ENCODE measurements at regions not wholly inside any gene's neighbourhood (a gene's known extent, or its start where the extent isn't known, plus 50 kb on each side); places are given as distances from the start of the nearest gene placed in this dataset.
"Not testable (repeated sequence)": the region's sequence is repeated elsewhere in the genome, so short reads cannot be mapped to it uniquely, and the experiment has no call there.

DNA sequence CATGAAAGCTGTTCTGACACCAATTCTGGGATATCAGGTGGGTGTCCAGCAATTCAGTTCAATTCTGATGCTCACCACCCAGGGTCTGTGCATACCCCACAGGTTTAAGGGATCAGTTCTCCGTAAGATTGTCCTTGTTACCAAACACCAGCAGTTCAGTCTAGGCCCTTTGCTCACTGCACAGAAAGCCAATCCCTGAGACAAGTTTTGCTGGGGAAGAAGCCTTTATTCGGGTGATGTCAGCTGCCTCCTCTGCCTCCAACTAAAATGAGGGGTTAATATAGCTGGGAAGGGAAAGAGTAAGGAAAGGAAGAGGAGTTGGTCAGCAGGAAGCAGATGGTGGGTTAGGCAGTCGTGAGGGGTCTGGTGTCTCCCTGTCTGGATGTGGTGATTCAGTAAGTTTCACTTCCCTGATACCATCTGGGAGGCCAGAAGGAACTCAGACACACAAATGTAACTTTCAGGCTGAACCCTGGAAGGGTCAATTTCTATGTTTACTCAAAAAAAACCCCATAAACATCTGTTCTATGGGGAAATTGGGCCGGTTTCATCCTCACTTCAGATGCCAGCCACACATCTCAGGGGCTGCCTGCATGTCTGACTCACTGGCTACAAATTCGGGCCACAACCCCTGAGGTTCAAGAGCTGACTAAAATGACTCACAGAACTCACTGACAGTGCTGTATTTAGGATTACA lies 83.3 kb upstream of the PGBD5 start:
- DNase-seq: no peak

DNA sequence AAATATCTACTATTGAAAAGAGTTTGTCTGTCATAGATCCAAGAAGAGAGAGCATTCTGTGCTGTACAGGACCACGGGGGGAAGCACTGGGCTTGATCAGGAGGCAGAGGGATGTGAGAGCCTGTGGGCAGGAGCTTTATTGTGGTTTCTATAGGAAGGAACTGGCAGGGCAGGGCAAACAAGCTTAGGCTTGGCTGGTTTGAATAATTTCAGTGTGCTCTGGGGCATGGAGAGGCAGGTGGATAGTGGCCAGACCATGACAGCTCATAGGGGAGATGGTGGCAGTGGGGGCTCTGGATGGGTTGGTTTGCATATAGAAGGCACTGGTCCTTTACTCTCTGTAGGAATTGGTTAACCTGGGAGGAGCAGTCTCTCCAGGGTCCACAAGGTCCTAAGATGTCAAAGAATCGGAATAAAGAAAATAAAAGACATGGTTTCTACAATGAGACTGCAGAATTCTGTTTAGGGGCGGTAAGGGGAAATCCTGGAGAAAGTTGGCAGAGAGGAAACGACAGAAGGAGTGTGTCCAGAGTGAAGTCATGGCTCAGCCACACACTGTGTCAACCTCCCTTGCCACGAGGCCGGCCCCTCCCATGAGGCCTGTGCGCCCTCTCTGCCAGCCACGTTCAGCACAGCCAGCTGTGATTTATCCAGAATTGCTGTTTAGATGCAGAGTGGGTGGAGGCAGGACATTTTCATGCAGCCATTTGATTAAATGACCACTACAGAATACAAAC lies 81.7 kb upstream of the PGBD5 start:
- DNase-seq: no peak

DNA sequence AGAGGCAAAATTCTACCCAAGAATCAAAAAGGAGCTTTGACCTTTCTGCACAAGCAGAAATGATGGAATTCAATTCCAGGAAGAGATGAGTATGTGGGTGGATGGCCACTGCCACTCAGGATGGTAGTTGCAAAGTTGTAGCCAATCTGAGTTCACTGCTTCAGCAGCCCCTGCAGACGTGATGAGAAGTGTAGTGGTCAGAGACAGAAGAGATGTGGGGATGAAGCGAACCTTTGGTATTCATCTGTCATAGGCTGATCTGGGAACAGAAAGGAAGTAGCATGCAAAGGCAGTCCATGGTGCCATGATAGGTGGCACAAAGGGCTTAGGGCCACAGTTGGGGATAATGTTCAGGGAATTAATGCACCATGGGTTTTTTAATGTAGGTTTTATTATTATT lies 81.1 kb upstream of the PGBD5 start:
- no peak for DNase-seq

DNA sequence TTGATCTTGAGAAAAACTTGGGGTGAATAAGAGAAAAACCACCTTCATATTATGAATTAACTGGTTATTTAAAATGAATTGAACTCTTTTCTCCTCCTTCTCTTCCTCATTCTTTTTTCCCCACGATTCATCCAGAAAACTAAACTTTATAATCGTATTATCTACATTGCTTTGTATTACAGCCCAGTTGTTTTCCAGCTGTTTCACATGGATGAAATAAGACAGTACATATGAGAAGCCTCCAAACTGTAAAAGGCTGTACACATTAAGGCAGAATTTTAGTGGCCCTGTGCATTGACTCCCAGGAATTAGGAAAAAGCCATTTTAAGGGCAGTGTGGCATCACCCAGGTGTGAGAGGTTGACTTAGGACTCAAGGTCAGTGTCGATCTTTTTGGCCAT lies 80.3 kb upstream of the PGBD5 start:
- DNase-seq: no peak

DNA sequence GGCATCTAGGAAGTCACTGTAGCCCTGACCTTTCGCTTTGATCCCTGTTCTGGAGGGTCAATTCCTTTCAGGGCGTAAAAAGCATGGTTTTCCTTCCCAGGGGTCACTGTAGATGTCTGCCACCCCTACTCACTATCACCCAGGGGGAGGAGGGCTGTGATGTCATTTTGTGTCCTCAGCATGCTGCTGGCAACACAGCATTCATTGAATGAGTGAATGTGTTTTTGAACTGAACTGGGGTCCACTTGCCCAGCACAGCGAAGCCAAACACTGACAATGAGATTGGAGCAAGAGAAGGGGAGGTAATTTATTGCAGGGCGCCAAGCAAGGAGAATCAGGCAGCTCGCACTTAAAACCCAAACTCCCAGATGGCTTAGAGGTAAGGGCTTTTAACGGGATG lies 78.2 kb upstream of the PGBD5 start:
- DNase-seq: no peak

DNA sequence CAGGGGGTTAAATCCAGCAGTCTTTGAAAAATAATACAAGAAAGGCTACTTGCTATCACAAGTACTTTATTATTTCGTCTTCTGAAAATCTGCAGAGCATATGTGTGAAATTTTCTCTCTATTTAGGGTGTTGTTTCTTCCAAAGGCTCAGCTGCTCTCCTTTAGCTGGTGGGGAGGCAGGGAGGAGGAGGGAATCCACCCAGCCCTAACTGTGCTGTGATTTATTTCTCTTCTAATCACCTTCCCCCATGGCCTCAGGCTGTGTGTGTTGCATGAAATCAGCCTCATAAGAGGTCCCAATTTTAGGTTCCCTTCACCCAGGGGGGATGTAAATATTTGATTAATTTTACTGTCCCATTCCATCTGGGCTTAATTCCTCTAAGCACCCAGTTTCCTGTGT lies 77.6 kb upstream of the PGBD5 start:
- DNase-seq: no peak

DNA sequence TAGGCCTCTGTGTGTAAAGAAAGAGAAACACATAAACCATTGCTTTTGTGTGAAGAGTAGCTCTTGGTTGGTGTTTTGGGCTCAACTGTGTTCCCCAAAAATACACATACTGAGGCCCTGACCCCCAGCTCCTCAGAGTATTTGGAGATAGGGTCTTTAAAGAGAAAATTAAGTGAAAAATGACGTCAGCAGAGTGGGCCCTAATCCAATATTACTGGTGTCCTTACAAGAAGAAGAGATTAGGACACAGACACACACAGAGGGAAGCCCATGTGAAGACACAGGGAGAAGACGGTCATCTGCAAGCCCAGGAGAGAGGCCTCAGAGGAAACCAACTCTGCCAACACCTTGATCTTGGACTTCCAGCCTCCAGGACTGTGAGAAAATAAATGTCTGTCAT lies 76.9 kb upstream of the PGBD5 start:
- no peak for DNase-seq

DNA sequence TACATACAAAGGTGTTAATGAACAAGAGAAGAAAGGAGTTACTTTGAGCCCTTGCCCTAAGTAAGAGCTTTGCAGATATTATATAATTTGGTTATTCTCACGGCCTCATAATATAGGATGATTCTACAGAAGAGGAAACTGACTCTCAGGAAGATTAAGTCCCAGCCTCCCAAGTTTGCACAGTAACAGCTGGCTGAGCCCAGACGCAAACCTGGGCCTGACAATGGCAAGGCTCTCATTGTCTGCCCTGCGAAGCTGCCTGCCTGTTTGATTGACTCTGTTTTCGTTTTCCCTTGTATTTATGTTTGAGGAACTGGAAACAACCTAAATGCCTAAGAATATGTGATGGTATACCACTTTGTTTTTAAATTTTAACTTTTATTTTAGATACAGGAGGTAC lies 76.2 kb upstream of the PGBD5 start:
- no peak for DNase-seq

DNA sequence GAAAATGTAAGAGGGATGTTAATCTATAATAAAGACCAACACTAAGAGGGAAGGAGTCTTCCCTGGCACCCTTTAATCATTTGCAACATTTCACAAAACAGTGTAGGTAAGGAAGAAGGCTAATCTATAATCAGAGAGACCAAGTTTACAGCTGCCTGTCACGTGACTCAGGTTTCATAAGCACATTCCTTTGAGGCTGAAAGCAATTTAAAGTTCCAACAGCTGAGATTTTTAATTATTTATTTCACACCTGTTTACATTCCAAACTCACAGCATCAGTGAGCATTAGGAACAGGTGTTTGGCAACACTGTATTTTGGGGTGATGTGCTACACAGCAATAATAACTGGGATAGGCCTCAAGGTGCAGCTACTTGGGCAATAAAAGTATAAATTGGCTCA lies 75.7 kb upstream of the PGBD5 start:
- DNase-seq: no peak

DNA sequence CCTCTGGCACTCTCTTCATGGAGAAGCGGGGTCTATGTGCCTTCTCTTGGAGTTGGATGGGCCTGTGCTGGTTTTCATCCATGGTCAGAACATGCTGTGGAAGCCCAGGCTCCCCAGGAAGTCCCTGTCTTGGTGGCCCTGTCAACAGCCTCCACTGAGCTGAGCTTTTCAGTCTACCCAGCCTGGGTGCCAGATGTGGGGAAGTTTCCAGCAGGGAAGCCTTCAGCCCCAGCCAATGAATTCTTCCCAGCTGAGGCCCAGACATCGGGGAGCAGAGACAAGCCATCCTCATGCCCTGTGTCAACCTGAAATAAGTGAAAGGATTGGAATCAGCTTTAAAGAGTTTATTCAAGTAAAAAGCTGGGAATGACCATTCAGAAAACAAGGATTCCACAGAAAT lies 75.1 kb upstream of the PGBD5 start:
- DNase-seq: no peak

DNA sequence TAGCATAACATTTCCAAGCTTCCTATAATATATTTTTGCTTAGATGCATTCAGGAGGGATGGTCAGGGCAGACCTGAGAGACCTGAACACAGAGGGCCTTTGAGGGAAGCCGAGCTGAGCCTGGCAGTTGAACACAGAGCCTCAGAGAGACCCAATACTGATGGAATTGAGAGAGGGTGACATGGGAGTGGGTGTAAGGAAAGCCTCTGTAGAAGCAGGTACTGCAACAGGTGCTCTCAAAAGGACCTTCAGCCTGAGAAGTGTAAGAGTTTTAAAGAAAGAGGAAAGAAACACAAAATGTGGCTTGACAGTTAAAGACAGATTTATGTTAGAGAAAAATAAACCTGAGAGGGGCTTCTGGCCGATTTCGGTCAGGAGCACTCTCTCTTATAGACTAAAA lies 73.9 kb upstream of the PGBD5 start:
- no peak for DNase-seq

DNA sequence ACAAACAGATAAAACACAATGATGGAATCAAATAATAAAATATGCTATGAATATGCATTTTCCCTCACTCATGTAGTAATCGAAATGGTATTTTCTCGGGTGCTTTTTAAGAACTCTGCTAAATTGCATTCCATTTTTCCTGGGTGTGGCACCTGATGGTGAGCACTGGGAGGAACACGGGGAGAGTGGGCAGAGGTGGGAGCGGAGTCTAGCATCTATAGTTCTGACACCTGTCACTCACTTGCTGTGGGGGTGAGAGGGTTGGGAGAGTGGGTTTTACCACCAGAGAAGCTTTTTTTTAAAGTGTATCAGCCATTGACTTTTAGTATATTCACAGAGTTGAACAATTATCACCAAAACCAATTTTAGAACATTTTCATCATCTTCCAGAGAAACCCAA lies 73.4 kb upstream of the PGBD5 start:
- no peak for DNase-seq

DNA sequence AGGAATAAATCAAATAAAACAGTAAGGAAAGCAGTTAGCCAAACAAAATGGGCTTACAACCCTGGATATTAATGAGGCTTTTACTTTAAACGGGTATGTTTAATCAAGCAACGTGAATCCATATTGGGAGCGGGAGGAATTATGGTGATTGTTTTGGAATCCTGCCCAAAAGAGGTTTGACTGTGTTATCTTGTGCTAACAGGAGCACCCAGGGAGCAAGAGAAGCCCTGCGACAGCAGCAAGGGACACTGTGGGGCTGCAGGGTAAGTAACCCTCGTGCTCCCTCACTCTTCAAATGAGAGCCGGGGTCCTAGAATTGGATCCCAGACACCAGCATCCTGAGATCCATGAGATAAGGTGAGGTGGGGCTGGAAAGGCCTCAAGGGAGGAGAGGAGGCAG lies 72.6 kb upstream of the PGBD5 start:
- no peak for DNase-seq

DNA sequence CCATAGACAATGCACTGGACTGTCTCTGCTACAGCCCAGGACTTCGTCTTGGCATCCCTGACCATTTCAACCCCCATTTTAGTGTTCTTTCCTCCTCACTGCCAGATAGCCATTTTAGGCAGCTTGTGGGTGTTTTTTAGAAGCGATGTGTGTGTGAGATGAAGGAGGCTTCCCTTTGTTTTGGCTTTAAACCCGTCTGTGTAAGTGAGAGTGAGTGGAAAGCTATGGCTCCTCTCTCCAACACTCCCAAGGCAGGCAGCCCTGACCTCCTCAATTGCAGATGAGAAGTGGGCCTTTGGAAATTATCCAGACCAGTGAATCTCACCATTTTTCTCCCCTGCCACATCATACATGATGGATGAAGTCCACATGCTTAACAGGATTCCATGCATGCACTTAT lies 70.3 kb upstream of the PGBD5 start:
- no peak for DNase-seq

DNA sequence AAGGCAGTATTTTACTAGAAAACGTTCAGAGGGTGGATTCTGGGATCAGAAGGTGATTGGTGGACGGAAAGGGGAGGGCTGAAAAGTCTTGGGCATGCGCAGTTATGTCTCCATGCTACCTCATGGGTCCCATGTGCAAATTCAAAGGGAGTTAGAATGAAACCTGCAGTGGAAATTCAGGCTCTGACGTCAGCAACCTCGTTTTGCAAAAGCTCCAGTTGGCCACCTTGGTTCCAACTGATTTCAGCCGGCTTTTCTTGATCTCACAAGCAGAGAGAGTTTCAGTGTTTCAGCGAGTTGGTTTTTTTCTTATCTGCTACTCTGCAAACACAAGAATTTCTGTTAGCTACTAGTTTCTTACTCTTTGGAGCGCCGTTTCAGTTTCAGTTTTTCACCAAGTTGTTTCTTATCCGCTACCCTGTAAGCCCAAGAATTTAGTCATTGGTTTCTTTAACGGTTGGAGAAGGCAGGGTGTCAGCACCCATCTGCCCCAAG lies 69.8 kb upstream of the PGBD5 start:
- DNase-seq: no peak

DNA sequence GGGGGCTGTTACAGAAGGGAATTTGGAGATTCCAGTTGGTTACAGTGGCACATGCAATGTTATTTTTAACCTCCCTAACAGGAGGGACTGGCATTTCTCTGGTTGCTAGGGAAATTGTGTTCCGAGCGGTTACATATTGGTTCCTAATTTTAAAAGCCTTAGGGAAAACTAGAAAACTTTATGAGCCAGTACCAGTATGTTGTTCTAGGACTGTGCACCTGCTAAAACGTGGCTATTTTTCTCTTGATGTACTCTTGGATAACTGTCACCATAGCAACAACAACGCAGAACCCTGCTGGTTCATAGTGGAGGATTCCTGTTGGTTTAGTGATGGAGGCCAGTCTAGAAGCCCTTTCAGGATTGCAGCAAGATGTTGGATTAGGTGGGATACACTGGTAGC lies 68.9 kb upstream of the PGBD5 start:
- no peak for DNase-seq

DNA sequence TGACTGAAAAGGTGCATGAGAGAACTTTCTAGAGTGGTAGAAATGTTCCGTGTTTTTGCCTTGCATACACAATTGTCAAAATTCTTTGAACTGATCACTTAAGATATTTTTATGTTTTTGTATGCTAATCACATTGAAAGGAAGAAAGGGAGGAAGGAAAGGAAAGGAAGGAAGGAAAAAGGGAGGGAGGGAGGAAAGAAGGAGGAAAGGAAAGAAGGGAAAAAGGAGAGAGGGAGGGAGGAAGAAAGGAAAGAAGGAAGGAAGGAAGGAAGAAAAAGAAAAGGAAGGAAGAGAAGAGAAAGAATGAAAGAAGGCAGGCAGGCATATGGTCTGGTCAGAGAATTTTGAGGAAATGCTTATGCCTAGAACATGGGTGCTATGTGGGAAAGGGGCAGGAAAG lies 68.4 kb upstream of the PGBD5 start:
- DNase-seq: no peak

DNA sequence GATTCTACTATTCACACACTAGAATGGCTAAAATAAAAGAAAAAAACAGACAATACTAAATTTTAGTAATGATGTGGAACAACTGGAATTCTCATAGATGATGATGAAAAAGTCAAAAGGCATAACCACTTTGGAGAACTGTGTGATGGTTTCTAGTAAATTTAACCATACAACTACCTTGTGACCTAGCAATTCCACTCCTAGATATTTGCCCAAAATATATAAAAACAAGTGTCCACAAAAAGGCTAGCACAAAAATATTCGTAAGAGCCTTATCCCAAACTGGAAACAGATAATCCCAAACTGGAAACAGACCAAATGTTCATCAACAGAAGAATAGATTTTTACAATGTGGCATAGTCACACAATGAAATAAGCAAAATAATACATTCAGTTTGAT lies 67.9 kb upstream of the PGBD5 start:
- no peak for DNase-seq

DNA sequence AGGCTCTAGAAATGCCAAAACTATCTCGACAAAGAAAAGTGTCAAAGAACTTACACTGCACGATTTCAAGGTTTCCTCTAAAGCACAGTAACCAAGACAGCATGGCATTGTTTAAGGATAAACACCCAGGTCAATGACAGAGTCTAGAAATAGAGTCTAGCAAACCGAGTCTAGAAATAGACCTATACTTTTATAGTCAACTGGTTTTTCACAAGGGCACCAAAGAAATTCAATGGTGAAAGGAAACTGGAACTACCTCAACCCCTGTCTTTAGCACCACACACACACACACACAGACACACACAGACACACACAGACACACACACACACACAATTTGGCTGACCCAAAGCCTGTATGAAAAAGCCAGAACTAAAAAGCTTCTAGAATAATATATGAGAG lies 67.1 kb upstream of the PGBD5 start:
- no peak for DNase-seq

DNA sequence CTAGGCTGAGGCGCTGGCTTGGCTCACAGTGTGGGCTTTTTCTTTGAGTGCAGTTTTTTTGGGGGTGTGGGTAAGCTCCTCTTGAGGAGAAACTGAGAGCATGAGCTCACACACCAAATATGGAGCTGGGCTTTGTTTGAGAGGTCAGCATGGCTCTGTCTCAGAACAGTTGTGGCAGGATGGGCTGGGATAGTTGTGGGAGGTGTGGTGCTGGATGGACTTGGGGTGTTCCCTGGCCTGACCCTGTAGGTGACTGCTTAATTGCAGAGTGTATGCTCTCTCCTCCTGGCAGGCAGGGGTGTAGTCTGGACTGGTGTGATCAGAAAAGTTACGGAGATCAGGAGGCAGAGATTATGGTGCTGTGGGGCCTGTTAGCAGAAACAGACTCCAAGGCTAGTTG lies 64.3 kb upstream of the PGBD5 start:
- no peak for DNase-seq

DNA sequence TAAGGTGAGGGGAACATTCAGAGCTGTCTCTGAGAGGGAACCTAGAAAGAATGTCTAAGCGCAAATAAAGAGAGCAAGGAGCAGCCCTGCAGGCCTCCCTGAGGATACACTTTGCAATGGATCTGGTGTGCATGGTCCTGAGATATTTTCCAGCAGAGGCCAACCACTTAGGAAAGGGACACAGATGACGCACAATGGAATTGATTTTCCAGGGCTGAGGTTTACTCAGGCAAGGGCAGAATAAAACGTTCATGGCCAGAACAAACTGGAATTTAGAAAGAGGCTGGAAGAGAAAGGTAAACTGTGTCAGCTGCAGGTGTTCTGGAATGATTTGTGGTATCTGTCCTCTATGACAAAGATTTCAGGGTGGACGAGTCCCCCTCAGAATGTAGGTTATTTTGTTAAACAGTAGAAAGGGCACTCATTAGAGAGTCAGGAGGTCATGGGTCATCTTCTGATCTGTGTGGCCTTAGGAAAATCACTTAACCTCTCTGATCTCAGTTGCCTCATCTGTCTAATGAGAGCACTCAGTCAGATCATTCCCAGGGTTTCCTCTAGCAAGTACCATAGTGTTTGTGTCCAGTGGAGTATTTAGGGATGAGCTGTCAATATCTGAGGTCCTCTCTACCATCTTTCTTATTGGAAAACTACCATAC lies 61.8 kb upstream of the PGBD5 start:
- DNase-seq: no peak

DNA sequence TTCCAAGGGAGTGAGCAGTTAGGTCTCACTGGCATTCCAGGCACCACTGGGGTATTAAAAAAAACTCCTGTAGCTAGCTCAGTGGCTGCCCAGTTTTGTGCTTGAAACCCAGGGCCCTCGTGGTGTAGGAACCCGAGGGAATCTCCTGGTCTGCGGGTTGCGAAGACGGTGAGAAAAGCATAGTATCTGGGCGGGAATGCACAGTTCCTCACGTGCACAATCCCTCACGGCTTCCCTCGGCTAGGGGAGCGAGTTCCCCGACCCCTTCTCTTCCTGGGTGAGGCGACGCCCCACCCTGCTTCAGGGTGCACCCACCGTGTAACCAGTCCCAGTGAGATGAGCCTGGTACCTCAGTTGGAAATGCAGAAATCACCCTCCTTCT lies 50.5 kb upstream of the PGBD5 start:
- DNase-seq: no peak

DNA sequence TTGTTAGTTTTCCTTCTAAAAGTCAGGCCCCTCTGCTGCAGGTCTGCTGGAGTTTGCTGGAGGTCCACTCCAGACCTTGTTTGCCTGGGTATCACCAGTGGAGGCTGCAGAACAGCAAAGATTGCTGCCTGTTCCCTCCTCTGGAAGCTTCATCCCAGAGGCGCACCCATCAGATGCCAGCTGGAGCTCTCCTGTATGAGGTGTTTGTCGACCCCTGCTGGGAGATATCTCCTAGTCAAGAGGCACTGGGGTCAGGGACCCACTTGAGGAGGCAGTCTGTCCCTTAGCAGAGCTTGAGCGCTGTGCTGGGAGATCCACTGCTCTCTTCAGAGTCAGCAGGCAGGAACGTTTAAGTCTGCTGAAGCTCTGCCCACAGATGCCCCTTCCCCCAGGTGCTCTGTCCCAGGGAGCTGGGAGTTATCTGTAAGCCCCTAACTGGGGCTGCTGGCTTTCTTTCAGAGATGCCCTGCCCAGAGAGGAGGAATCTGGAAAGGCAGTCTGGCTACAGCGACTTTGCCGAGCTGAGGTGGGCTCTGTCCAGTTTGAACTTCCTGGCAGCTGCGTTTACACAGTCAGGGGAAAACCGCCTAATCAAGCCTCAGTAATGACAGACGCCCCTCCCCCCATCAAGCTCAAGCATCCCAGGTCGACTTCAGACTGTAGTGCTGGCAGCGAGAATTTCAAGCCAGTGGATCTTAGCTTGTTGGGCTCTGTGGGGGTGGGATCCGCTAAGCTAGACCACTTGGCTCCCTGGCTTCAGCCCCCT lies 49.9 kb upstream of the PGBD5 start:
- not testable (repeated sequence) for DNase-seq

Measured in NCI-H2171 (cell line).